ENCODE measurements at regions not wholly inside any gene's neighbourhood (a gene's known extent, or its start where the extent isn't known, plus 50 kb on each side); places are given as distances from the start of the nearest gene placed in this dataset.

DNA sequence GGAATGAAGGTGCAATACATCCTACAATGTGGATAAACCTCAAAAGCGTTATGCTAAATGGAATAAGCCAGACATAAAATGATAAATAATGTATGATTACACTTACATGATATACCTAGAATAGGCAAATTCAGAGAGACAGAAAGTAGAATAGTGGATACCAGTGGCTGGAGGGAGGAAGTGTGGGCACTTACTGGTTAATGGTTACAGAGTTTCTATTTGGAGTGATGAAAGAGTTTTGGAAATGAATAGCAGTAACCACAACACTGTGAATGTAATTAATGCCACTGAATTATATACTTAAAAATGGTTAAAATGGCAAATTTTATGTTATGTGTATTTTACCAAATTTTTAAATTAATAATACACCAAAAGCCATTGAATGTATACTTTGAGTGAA lies 71.4 kb upstream of the CST7 start:
- peak in 1 of 2 experiments; percentile 2 for DNase-seq

DNA sequence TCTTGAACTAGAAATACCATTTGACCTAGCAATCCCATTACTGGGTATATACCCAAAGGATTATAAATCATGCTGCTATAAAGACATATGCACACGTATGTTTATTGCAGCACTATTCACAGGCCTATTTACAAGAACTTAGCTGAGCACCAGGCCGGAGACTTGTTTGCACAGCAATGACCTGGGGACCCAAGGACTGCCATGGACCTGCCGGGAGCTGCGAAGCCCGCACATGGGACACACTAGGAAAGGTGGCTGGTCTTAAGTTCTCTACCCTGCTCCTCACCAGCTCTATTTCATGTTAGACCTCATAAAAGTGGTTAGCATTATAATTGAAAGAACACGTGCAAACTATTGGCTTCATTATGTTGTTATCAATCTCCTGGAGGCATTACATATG lies 70.4 kb upstream of the CST7 start:
- no peak for DNase-seq

DNA sequence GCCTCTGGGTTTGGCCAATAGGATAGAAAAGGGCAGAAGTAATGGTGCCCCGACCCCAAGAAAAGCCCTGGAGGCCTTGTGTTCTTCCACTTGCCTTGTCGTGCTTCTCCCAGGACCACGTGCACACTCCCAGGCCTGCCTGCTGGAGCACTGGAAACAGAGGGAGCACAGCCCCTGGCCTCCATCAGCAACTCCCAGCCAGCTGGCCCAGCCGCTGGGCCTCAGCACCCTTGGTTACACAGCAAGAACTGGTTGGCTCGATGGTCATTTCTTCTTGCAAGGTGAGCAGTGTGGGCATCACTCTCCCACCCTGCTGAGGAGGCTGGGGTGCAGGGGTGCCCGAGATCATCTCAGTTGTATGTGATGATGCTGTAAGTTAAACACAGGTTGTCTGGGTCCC lies 69.2 kb upstream of the CST7 start:
- no peak for DNase-seq

DNA sequence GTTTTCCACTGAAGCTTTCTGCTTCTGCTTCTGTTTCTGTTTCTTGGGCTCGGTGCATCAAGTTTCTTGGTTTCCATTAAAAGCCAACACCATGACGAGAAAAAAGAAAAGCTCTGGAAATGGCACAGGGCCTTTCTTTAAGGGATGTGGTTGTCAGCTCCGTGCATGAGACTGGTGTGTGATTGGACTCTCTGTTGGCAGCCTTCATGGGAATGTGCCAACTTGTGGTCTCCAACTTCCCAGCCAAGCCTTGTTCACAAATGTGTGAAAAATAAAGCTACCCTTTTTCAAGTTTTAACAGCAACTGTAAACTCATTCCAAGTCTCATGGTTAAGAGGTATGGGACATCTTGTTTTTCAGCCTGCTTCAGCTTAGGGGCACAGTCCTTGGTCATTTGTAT lies 68.7 kb upstream of the CST7 start:
- DNase-seq: no peak

DNA sequence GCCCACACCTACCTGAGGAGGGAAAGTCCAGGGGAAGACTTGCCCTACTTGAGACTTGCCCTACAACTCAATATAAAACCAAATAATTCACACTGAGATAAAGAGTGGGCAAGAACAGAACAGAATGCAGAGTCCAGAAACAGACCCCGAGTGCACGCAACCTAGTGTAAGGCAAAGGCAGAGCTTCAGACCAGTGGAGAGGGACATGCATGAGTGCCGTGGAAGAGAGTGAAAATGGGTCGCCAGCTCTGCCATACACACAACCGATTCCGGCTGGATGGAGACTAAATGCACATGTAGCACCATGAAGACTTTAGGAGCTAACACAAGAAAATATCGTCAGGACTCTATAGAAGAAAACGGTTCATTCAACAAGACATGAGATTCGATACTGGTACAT lies 58.8 kb upstream of the CST7 start:
- DNase-seq: no peak

DNA sequence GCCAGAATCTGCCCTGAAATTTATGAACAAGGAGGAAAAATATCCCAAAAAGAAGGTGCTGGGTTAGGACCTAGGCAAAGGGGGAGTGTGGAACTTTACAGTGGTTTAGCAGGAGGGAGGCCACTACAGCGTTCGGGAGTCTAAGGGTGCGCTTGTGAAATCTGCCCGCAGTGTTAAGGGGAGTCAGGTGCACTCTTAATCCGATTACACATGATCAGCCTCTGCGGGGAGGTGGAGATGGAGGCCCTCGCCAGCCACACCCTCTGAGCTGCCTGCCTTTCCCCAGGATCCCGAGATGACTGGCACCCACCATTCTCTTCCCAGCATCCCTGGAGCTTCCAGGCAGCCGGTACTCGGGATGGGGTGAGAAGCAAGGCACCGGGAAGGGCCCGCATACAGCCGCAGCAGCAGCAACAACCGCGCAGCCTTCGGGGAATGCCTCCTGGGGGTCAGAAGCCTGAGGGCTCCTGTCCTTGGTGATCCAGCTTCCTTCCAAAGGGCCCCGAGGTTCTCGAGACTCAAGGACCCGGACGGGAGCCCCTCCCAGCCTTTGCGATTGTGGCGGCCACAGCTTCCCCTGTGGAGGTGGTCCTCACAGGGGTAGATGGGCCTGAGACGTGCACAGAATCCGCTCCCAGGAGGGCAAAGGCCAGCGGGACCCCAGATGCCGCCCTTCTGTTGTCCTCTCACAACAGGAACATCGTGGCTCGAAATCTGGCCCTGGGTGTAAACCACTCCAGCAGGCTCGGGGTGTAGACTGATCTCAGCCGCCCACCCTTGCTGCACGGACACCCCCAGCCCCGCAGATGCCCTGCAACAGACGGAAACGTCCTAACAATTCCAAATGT lies 57.3 kb upstream of the CST7 start:
- DNase-seq: no peak

DNA sequence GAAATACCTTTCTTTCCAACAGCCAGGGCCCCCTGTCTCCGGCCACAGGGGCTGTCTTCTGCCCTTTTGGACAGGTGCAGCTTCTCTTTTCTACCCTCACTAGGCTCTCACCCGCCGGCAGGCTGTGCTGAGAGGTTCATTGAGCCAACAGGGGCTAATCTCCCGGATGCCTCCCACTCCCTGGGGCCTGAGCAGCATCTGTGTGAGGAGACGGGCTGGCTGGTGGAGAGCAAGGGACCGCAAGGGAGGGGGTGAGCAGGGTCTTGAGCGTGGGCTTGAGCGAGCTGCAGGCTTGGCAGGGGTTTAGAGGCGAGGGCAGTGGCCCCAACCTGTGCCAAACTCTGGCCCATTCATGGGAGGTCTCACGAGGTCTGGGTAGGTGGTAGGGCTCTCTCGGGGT lies 56.5 kb upstream of the CST7 start:
- DNase-seq: no peak

DNA sequence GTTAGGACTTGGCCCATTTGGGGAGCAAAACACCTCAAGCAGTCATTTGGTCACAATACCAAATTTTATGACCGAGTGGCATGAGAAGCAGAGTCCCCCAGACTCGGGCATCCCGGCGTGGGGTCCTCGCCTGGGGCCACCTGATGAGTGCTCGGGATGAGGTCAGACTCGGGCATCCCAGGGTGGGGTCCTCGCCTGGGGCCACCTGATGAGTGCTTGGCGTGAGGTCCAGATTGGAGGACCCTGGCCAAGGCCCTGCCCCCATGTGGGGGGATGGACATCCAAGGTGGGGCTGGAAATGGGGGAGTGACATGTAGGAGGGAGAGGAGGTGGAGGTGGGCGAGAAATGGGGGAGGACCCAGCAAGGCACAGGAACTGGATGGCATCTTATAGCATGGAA lies 56.1 kb upstream of the CST7 start:
- DNase-seq: no peak

DNA sequence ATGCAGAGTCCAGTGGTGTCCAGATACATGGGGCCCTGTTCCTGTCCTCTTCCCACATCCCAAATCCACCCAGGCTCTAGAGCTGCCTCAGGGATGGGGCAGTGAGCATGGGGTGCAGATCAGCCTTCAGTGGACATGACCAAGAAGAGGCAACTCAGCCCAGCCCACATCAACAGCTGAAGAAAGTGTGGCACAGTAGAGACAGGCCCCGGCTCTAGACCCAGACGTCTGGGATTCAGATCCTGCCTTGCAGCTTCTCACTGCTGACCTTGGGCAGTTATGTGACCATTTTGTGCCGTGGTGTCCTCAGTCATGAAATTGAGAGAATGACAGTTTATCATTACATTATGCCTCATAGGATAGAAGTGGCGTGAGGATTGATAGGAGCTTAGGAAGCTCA lies 54.6 kb upstream of the CST7 start:
- DNase-seq: no peak

DNA sequence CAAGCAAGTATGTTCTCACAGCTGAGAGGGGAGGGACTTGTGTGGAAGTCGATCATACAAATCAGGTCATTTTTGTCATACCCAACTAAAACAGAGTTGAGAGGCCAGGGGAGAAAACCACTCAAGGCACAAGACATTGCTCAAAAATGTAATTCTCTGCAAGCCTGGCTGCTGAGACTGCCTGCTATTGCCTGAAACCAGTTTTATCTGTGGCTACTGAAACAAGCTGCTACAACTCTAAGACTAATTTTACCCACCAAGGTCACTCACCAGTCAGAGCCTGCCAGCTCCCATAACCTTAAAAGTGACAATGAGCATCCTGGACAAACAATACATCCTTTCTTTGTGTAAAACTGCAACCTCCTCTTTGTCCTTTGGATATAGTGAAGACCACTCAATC lies 54.1 kb upstream of the CST7 start:
- DNase-seq: no peak

DNA sequence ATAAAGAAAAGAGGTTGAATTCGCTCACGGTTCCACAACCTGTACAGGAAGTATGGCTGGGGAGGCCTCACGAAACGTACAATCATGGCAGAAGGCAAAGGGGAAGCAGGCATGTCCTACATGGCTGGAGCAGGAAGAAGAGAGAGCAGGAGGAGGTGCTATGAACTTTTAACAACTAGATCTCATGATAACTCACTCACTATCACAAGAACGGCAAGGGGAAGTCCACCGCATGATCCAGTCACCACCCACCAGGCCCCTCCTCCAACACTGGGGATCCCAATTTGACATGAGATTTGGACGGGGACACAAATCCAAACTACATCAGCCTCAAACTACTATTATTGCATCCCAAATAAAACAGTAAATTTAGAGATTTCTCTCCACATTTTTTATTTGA lies 53.6 kb upstream of the CST7 start:
- no peak for DNase-seq

DNA sequence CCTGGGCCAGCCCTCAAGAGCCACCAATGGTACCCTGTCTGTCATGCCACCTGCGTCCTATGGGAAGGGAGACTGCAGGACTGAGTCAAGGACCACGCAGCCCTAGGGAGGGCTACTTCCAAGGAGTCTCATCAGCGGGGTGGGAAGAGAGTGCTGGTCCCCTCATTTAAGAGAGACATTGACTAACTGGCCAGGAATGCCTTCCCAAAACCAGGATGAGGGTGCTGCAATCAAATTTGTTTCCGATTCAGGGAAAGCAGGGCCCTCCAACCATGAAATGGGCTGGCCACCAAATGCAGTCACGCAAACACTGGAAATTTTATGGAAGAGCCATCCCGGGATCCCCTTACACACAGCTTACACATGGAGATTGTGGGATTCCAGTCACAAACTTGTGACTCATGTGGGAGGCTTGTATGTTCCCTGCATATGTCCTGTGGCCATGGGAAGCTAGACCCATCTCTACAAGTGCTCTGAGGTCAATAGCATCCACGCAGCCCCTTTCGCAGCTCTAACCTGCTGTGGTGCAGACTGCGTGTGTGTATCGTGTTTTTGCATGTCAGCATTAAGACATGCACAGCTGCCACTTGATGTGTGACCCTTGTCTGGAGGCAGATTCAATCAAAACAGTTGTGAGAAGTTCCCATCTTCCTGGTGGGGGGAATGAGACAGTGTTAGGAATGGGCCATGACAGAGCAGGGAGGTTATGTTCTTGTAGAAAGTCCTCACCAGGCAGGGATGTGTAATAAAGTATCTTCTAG lies 53.0 kb upstream of the CST7 start:
- no peak for DNase-seq

DNA sequence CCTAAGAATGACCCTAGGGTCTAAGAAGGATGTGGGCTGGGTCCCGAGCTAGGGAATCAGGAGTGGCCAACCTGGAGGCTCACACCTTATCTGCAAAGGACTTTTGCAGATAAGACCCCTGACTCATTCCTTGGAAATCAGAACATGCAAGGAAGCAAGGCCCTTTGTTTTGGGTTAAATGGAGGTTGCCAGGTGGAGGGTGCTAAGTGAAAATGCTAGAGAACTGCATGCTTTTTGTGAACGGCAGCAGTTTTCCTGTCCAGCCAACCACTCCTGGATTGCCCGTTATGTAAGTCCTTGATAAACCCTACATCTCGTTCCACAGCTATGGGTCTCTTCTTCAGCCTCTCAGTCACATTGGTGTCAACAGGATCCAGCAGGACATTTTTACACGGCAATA lies 52.1 kb upstream of the CST7 start:
- DNase-seq: no peak

DNA sequence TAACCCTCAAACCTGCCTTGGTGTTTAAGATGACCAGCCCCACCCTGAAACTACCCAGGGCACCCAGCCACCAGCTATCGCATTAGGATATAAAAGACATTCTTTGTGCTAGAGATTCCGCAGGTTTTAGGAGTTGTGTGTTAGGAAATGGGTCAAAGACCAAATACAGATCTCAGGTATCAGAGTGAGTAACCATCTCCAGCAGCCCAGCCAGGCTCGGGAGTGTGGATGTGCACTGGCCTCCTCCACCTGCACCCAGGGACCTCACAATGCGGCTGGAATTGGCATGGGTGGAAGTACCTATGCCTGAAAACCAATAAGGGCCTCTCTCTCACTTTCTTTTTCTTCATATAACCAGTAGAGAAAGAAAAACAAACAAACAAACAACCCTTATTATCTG lies 51.1 kb upstream of the CST7 start:
- DNase-seq: no peak

DNA sequence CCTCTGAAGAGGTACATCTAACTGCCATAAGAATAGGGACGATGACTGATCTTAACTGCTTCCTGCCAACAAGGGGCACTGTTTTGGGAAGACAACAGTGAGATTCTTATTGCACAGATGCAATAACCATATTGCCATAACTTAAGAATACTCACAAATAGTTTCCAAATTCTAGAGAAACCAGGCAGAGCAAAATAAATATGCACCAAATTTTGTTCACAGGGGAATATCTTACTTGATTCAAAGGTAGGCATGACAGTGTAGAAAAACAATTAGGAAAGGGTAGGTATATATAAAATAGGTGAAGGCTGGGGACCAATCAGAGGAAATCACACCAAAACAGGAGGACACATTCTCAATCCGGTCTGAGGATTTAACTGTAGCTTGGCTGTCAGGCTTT lies 49.9 kb upstream of the CST7 start:
- no peak for DNase-seq

All from AML-193 (cell line).